GM21723 (cell line): ENCODE measurements at regions not wholly inside any gene's neighbourhood (a gene's known extent, or its start where the extent isn't known, plus 50 kb on each side); places are given as distances from the start of the nearest gene placed in this dataset.

Experiments
- ATAC-seq: cut with Tn5 transposase; IDR thresholded peaks from one replicate; pipeline ENCODE4 v1.9.1; 2021; ENCODE audit warnings: mild to moderate bottlenecking, moderate library complexity; ENCODE audit not compliant: unreplicated experiment

DNA sequence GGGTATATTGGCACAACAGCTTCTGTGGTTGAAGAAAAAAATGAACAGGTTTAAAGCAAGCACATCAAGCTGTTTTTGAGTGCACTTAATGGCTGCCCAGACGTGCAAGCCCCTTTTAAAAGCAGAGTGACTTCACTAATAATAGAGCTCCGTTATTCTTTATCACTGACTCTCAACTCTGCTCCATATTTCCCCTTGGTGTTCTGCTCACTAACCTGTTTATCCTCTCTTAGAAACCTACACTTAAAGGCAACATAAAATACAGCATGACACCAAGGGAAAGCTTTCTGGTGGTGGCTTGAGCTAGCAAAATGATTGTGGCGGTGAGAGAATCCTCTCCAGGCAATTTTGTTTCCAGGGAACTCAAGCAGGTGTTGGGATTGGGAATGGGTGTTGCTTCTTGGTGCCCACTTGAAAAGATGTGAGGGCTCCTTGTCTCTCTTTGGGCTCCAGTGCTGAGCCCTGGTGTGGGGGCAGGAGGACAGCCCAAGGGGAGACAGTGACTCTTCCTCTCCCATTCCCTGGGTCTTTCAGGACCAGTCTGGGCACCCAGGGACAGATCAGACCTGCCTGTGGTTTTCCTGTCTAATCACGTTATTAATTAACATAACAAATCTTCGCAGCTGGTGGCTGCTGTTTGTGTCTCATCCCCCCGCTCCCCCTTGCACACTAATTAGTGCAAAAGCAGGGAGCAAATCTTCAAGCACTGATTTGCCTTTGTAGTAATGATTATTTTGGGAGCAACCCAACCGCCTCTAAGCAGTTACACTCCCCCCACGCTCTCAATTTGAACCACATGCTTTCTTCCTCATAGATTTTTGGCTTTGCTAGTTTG is 289.4 kb upstream of the CXCR4 start:
- ATAC-seq: no peak

DNA sequence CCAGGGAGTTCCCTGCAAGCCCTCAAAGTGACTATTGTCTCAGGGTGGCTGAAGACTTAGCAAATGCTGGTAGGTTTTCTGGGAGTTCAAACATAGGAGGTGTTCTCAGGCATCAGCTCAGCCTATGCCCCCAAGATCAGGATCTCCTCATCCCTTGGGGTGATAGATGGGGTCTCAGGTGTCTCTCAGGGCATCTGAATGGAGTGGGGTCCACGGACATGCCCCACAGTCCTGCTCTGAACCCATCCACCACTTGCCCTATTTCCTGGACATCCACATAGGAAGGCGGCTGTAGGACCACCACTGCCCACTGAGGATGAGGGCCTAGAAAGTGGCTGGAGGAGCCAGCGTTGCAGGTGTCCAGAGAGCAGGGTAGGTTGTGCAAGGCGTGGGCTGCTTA is 287.0 kb upstream of the CXCR4 start:
- ATAC-seq: no peak

DNA sequence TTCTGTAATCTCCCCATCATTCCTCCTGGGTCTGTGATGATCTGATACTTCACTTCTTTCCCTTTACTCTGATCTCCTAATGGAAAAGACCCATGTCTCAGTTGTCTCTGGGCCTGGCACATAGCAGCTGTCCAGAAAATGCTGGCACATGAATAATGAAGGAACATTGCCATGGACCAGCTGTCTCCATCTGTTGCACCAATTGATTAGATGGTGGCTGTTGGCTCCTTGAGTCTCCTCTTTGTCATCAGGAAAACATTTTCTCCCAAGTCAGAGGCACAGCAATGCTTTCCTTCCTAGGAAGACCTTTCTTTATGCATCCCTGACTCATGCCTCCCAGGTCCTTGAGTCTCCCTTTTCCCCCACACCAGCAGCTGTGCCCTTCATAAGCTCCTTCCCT is 286.2 kb upstream of the CXCR4 start:
- ATAC-seq: no peak

DNA sequence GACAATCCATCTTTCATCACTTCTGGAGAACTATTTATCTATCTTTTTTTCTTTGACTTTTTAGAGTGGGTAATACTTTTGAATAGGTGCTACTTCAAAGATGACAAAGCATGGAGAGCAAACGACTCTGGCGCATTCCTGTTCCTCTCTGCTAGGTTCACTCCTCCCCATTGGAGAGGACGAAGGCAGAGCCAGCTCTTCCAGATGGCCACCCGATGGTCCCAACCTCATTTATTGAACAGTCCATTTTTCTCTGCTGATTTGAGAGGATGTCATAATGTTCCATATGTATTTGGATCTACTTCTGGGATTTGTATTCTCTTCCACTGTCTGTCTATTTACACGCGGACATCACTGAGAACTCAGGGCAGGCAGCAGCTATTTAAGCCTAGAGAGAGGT is 284.3 kb upstream of the CXCR4 start:
- ATAC-seq: no peak

DNA sequence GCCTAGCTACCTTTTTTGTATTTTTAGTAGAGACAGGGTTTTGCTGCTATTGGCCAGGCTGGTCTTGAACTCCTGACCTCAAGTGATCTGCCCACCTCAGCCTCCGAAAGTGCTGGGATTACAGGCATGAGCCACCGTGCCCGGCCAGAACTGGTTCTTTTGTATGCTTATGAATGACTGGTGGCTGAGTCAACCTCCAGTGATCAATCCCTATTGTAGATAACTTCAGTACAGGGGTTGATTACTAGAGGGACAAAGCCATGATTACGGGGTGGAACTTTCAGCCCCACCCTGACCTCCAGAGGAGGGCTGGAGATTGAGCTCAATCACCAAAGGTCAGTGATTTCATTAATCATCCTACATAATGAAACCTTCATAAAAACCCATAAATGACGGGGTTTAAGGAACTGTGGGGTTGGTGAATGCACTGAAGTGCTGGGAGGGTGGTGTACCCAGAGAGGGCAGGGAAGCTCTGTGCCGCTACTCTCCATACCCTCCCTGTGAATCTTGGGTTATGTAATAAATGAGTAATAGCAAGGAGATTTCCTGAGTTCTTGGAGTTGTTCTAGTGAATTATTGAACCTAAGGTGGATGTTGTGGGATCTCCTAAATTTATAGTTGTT is 281.8 kb upstream of the CXCR4 start:
- no peak for ATAC-seq

DNA sequence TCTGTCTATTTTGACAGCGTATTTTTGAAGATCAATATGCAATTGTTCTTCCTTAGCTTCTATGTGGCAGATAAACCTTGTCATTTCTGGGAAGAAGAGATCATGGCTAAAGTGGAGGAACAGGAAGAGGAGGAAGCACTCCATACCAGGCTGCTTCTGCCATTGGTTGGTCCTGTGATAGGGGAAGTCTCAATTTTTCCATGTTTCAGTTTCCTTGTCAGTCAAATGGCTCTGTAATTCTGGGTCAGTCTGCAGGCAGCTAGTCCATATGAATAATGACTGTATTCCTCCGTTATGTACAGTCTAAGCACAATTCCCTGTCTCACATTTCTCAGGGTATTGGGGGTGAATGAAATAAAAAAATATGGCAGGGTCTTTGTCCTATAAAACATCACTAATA is 277.6 kb upstream of the CXCR4 start:
- ATAC-seq: no peak

DNA sequence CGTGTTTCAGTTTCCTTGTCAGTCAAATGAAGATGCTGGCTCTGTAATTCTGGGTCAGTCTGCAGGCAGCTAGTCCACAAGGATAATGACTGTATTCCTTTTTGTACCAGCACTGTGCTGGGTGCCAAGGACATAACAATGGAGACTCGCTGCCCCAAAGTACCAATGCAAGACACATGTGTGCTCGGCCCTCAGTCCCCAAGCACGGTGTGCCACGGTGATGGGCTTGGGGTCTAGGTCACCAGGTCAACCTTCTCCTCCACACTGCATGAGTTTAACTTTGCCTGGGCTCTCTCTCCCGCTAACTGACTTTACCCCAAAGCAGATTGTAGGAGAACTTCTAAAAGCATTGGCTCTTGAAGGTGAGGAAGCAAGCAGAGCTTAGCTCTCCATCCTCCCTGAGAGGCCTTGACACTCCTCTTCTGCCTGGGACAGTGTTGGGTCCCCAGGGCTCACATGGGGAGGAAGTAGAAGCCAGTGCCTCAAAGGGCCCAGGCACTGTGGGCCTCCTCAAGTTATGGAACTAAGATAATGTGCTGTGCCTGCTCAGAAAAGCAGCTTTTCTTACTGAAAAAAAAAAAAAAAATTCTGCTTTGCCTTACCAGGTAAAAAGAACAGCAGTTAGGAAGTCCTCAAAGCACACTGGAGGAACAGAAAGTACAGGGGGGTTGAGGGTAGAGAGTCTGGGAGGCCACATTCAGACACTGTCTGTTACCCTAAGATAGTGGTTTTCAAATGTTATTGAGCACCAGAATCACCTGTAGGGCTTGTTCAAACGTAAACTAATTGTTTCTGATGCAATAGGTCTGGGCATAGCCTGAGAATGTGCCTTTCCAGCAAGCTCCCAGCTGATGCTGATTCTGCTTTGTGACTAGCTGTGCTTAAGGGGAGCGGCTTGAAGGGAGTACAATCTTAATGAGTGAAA is 276.4 kb upstream of the CXCR4 start:
- peak; percentile 89 for ATAC-seq

DNA sequence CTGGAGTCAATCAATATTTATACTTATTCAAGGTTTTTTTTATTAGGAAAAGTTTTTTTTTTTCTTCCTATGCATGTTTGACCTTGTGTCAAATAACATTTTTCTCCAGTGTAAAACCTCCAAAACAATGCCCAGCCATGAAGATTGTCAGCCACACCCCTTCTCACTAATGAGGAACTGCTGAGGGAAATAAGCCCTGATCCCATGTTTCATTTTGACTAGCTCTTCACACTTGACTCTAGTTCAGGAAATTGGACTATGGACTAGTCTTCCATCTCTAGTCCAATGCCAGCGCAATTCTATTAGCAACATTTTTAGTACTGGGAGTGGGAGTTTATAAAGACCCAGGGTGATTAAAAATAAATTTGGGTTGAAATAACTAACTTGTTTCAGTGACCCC is 275.6 kb upstream of the CXCR4 start:
- no peak for ATAC-seq

DNA sequence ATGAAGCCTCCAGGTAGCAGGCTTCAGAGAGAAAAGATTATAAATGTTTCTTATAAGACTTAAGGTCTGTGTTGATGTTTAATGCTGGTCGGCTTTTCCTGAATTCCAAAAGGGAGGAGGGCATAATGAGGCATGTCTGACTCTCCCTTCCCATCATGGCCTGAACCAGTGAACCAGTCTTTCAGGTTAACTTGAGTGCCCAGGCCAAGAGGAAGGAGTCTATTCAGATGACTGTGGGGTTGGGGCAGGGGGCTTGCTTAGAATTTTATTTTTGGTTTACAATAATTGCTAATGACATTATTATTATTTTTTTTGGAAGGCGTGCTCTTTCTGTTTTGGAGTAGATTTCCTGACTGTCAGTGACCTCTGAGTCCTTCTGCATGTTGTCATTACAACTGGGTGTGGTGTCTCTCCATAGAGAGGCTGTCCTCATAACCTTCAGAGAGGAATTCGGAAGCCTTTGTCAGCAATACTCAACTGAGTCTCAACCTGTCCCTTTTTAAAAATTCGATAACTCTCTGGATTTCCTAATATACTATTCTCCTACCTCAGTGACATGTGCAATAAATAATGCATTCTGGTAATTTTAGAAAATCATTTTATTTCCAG is 275.1 kb upstream of the CXCR4 start:
- ATAC-seq: no peak

DNA sequence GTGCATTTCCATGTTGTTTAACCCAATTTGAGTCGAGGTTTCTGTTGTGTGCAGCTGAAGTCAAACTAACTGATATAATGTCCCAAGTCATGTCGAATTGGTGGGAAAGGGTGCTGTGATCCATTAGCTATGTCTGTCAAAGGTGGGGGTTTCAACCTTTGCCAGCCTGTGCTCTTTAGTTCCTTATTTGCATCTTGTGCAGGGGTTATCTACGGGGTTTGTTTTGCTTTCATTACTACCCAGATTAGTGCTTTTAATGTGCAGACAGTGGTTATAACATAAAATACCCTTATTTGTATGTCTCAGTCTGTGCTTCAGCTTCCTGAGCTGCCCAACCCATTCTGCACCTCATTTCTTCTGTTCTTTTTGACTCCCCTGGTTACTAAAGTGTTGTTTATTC is 271.9 kb upstream of the CXCR4 start:
- peak; percentile 76 for ATAC-seq

DNA sequence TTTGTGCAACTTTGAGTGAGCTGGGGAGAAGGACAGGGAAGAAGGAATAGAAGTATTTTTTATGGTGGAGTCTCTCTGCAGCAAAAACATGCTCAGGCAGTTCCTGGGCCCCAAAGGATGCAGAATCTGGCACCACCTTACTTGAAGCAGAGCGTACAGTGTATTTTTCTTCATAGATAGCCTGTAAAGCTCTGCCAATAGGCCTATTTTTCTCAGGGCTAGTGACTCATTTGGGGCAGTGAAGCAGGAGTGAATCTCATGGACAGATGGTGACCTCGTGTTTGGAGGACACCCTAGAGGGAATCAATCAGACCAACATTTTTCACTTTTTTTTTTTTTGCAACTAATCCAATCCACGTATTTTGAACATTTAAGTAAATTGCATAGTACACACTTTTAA is 268.1 kb upstream of the CXCR4 start:
- no peak for ATAC-seq

DNA sequence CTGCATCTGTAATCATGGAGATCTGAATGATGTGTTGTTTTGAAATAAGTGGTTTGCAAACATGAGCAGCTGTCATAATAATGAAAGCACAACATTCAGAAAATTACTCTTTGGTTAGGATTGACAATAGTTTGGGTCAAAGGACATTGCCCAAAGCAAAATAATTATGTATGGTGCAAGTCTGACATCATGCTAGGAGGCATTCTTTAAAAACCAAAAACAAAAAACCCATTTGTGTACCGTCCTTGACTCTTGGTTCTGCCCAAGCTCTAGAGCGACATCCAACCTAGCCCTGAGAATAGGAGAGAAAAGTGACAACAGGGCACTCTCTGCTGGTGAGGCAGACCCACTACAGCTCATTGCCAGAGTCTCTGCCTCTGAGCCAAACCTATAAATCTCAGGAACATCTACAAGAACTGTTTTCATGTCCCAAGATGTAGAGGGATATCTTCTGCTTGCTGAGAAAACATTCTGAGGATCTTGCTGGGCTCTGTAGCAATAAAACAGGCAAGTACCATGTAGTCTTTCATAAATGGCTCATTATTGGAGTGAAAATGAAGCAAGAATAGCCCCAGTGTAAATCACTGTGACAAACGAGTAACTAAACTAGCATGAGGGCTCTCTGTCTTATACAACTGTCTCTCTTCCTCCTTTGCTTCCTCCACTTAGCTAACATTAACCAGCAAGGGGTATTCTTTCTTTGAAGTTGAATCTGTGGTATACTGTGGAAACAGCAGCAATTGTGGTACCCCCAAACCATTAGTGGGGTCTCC is 266.8 kb upstream of the CXCR4 start:
- ATAC-seq: peak; percentile 46

DNA sequence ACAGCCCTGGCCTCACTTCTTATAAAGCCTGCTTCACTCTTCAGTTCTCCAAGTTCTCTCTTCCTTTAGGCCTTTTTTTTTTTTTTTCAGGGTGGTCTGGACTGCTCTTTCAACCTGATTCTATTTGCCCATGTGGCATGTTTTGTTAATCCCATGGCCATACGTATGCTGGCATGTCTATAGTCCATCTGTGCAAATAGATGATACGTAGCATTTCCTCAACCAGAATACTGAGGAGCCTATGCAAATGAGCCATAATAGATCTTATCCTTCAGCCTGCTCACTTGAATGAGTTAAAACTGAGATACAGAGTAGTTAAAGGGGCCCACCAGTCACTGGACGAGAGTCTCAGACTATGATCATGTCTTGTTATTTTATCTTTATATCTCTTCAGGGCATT is 265.2 kb upstream of the CXCR4 start:
- no peak for ATAC-seq

DNA sequence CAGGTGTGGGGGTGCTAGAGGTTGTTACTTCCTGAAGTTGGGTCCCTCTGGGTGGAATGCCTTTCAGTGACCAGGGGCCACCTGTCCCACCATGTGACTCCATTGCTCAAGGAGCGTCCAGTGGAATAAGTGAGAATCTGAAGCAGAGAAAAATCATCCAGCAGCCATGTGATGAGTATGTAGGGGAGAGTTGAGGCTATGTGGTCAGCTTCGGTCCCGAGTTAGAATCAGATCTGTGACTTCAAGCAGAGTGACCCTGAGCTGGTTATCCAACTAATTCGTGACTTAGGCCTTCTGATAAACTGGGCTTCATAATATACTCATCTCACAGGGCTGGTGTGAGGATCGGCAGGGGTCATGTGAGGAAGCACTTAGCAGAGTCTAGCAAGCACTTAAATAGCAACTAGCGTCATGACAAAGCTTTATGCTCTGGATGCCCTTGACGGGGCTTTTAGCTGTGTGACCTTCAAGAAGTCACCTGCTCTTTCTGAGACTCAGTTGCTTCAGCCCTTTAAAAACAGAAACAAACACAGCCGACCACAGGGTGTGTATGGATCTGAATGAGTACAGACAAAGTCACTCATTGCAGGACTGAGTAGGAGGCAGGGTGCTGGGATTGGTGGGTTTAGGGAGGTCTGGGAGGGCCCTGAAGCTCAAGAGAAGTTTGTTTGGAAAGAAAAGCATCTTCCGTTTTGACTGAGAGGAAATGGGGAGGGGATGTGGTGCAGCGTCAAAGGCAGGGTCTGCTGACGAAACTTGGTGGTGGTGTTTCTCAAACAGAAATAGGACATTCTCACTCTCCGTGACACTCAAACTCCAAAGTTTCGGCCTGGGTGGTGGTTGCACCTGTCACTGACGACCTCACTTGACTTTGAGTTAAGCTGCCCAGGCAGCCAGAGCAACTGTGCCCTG is 264.0 kb upstream of the CXCR4 start:
- peak; percentile 82 for ATAC-seq

DNA sequence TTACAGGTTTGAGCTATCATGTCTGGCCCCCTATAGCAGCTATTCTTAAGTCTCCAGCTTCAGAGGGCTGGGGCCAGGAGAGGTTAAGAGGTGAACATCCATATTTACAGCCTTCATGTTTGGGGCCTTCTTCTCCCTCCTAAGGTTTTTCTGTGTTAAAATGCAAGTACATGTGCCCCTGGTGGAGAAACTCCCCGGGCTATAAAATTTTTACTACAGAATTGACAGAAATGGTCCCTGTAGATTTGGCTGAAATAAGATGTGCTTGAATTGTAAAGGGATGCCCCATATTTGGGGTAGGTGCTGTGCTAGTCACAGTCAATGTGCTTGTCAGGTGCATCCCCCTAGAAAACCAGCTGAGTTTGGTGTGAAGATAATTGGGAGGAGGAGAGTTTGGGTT is 263.3 kb upstream of the CXCR4 start:
- no peak for ATAC-seq

DNA sequence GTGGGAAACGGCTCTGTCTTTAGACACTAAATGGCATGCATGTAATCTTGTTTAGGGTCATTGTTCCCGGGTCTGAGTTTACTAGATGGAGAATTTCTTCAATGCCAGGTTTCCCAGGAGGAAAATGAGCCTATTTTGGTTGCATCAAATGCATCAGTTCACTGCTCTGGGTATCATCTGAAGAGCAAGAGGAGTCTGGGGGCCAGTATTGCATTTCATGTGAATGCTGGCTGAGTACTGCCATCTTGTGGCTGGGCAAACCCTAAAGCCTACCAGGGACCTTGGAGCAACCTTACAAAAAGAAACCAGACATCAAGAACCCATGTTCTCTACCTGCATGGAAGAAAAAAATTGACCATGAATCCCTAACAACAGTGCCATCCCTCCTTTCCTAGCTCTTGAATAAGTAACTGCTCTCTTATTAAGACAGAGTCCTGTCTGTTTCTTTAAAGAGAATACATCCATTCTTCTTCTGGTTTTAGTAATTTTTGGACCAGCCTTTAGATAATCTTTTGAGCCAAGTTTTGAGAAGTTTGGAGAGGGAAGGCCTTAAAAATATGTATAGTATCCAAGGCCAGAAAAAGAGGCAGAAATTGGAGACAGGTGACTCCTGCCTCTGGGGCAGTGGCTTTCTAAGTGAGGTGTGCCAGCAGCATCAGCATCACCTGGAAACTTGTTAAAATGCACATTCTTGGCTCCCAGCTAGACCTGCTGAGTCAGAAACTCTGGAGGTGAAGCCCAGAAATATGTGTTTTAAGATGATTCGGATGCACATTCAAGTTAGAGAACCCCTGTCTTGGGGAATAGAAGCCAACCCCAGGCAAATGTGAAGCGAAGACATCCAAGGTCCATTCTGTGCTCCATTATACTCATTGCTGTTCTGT is 261.0 kb upstream of the CXCR4 start:
- peak; percentile 24 for ATAC-seq

DNA sequence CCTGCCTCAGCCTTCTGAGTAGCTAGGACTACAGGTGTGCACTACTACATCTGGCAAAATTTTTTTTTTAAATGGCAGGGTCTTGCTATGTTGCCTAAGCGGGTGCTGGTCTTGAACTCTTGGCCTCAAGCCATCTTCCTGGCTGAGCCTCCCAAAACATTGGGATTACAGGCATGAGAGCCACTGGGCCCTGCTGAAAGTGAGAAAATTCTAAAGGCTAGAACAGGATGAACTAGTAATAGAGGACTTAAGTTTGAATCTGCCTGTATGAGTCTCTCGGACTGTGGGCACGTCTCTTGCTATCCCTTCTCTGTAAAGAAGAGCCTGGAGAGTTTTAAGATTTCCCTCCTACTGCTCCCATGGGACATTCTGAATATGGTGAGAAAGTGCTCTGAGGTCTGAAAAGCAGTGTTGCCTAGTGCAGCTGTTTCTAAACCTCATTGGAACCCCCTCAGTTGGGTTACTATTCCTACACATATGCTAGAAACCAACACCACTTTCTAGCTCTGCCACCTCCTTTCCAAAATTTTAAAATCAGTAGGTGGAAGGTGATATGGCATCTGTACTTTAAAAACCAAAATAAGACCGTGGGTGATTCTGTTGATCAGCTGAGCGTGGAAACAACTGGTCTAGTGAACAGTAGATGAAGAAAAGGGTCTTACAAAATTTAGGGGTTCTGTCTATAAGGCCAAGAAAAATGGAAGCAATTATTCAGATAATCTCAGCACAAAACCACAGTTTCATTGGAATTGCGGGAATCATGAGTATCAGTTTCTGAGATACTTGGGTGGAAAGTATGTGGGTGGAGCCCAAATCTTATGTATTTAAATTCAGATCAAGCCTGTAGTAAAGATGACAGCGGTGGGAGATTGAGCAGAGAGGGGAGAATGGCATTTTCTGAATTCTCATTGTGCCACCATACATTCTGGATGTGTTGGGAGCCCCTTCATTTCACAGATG is 259.8 kb upstream of the CXCR4 start:
- no peak for ATAC-seq
